Peyer's patch (tissue), 4 donors: ENCODE measurements at regions not wholly inside any gene's neighbourhood (a gene's known extent, or its start where the extent isn't known, plus 50 kb on each side); places are given as distances from the start of the nearest gene placed in this dataset.

Experiments
- CTCF ChIP-seq, 6 experiments: fragments of 450-650 bp in 4 of 6; fragments of 200-600 bp in 2 of 6; sonication (generic) in 1 of 6; IDR thresholded peaks; one replicate each; pipeline ENCODE4 v1.5.1; 2017 to 2019; ENCODE audit warnings: antibody characterized with exemption in 6 of 6, mild to moderate bottlenecking in 3 of 6, moderate library complexity in 1 of 6
- POLR2A ChIP-seq, 2 donors: fragments of 450-650 bp; IDR thresholded peaks; one replicate each; pipeline ENCODE4 v1.5.1; 2017; ENCODE audit warnings: antibody characterized with exemption in 2 of 2, mild to moderate bottlenecking in 2 of 2, moderate library complexity in 2 of 2

DNA sequence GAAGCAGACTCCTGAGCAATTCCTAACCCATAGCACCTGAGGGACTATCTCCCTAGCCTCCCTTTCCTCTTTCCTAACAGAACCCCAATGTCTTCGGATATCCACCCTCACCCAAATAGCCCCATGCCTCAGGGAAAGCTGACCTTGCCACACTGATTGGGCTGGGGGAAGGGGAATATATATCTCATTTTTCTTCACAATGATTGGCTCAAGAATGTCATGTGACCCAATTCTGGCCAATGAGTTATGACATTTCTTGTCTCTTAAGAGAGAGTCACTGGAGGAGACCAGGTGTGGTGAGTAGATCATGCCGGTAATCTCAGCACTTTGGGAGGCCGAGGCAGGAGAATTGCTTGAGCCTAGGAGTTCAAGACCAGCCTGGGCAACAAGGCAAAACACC, 71.9 kb upstream of the NLK start:
- no peak for TF ChIP-seq CTCF (IDR thresholded peaks at IDR 0.05)
- TF ChIP-seq POLR2A (IDR thresholded peaks at IDR 0.05) = no peak
